ENCODE measurements at regions not wholly inside any gene's neighbourhood (a gene's known extent, or its start where the extent isn't known, plus 50 kb on each side); places are given as distances from the start of the nearest gene placed in this dataset.

GRCh38 chr14:86788224-86788623, 1204.8 kb downstream of the GALC start:
- ATAC-seq = no peak

More at GRCh38 chr14:86788224-86788623, 1204.8 kb downstream of the GALC start:
- Histone ChIP-seq H3F3A (replicated peaks; ENCODE audit: low read depth) (no peaks in the 10 kb centered on the region), H3K27ac (ENCODE audit: low read depth) (no peak overlapping the region), H3K36me3 (ENCODE audit: insufficient read depth) (no peaks in the 10 kb centered on the region), H3K4me3 (no peak overlapping the region), H4K20me1 (replicated peaks; ENCODE audit: insufficient read depth) (no peaks in the 10 kb centered on the region), H3K79me2 (replicated peaks; ENCODE audit: insufficient read depth) (no peaks in the 10 kb centered on the region), H3K27me3 (ENCODE audit: insufficient read depth) (no peaks in the 10 kb centered on the region), H3K9me2 (ENCODE audit: insufficient read depth) (no peaks in the 10 kb centered on the region), H2AFZ (no peak overlapping the region), H3K4me2 (no peak overlapping the region), H3K4me1 (ENCODE audit: insufficient read depth) (no peaks in the 10 kb centered on the region)
- H3K9me3 Mint-ChIP-seq = peaks cover 10% of the 10 kb centered on the region
- H3K4me3 Mint-ChIP-seq = no peak overlapping the region
- TF ChIP-seq ZNF114 (CRISPR knock-in tag; IDR thresholded peaks at IDR 0.05) (no peak), EZH2phosphoT487 (IDR thresholded peaks at IDR 0.05; ENCODE audit: unreplicated experiment) (no peak), ZNF331 (CRISPR knock-in tag; IDR thresholded peaks at IDR 0.05; ENCODE audit: low read depth) (no peak), CTCF (conservative IDR thresholded peaks at IDR 0.05; ENCODE audit: low read depth in 2 of 2) (no peak), REST (IDR thresholded peaks at IDR 0.05; ENCODE audit: unreplicated experiment) (no peak), POLR2AphosphoS5 (IDR thresholded peaks at IDR 0.05; ENCODE audit: low read depth) (no peak), ETS1 (IDR thresholded peaks at IDR 0.05) (no peak), STAT1 (IDR thresholded peaks at IDR 0.05; ENCODE audit: unreplicated experiment) (no peak), CREB1 (CRISPR knock-in tag; IDR thresholded peaks at IDR 0.05; ENCODE audit: low read depth) (no peak), NANOG (IDR thresholded peaks at IDR 0.05; ENCODE audit: borderline replicate concordance) (no peak), EZH2 (IDR thresholded peaks at IDR 0.05; ENCODE audit: low read depth, unreplicated experiment) (no peak), JUNB (IDR thresholded peaks at IDR 0.05; ENCODE audit: unreplicated experiment) (no peak), ZNF462 (CRISPR knock-in tag; IDR thresholded peaks at IDR 0.05) (no peak)
- H3K27me3 Mint-ChIP-seq (ENCODE audit: insufficient read depth, low read depth, poor library complexity) = peaks cover 2% of the 10 kb centered on the region
- H3K36me3 Mint-ChIP-seq (ENCODE audit: low read depth) = peaks cover 10% of the 10 kb centered on the region; the same call in 2 of the 3 replicates
- H3K4me1 Mint-ChIP-seq = no peaks in the 10 kb centered on the region
- H3K27ac Mint-ChIP-seq = no peak overlapping the region
- no peak for DNase-seq (ENCODE audit: low spot score)

All from GM23338 (cell line).